NCI-H2081 treated with DMSO at 0.1 percent for 48 hours (cell line): ENCODE measurements at regions not wholly inside any gene's neighbourhood (a gene's known extent, or its start where the extent isn't known, plus 50 kb on each side); places are given as distances from the start of the nearest gene placed in this dataset.
"Not testable (repeated sequence)": the region's sequence is repeated elsewhere in the genome, so short reads cannot be mapped to it uniquely, and the experiment has no call there.

Source experiments
- DNase-seq: peaks from one replicate; lab custom pipeline; 2025; lab: John Stamatoyannopoulos, UW

DNA sequence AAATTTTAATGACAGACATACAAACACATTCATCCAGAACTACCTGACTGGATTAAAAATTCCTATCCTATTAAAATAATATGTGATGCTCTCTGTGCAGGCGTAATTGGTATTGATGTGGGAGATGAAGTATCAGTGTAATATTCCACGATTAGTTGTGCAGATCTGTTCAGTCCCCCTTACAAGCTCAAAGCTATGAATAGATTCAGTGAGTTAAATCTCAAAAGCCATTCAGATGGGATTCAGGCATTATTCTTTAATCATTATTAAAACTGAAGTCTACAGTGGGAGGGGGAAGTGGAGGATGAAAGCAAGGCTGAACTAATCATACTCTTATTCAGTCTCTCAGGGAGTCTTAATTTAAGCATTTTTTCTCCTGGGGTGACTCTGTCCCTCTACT, 855.8 kb downstream of the EFNA5 start:
- DNase-seq, result no peak

- no peak for DNase-seq
Observed at GRCh38 chr5:106801554-106801953, 869.2 kb downstream of the EFNA5 start.

- no peak for DNase-seq
Observed at GRCh38 chr5:106797996-106798395, 872.7 kb downstream of the EFNA5 start.

DNA sequence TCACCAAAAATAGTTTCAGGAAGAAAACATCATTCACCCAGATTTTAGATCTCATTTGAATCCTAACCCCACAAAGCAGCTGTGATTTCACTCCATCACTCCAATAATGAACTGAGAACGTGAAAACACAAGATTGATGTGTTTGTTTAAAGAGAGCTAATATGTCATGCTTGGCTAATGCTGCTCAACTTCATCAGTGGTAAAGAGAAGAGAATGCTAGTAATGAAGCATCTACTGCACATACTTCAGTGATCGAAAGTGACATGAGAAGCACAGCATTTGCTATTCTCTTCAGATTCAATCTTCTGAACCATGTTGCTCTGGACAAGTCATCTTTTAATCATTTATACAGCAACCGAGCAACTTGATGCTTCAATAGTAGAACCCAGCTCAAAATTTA, 874.7 kb downstream of the EFNA5 start:
- no peak for DNase-seq

DNA sequence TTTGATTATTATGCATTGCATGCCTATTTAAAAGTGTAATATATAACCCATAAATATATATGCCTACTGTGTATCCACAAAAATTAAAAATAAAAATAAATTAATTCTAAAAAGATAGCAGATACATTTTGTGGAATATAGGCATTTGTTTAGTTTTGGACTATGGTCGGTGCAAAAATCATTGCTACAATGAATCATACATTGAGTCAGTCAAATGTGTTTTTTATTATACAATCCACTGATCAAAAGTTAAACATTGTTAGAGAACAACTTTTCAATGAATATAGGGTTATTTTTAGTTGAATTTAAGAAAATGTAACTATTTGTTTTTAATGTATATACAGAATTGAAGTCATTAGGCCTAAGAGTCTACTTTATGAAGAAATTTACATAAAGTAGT, 885.9 kb downstream of the EFNA5 start:
- DNase-seq, result no peak

GRCh38 chr5:106780355-106780754, 890.4 kb downstream of the EFNA5 start:
- DNase-seq, result no peak

GRCh38 chr5:106776515-106776914, 894.2 kb downstream of the EFNA5 start:
- DNase-seq, result not testable (repeated sequence)

DNA sequence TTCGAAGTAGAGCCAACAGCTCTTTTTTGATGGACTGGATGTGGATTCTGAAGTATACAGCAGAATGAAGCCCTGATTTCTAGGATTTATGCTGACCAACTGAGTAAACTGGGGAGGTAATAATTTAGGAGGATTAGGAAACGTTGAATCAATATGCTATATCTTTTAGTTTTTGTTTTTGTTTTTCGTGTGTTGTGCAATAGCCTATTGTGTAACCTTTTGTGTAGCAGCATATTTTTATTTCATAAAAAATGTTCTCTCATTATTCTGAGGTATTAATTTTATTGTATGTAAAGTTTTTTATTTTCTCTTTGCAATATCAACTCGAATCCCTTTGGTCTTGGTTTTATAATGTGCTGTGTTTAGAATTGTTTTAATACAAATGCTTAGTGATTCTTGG, 902.3 kb downstream of the EFNA5 start:
- DNase-seq, result no peak

- no peak for DNase-seq
Observed at GRCh38 chr5:106766916-106767315, 903.8 kb downstream of the EFNA5 start.

GRCh38 chr5:106759581-106759980, 911.2 kb downstream of the EFNA5 start:
- no peak for DNase-seq

DNA sequence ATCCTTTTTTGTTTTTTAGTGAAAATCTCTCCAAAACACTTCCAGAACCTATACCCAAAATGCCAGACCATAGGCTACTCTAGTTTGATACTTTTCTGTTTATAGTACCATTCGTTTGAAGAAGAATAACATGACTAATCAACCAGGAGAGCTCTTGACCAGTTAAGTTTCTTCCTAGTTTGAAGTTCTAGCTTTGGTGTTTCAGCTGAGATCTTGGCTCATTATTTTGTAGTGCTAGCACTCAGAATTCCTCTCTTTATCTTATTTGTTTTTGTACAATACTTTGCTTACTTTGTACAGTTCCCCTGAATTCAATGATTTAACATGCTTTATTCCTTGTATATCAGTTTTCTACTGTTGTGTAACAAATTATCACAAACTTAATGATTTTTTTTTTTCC, 911.6 kb downstream of the EFNA5 start:
- no peak for DNase-seq

DNA sequence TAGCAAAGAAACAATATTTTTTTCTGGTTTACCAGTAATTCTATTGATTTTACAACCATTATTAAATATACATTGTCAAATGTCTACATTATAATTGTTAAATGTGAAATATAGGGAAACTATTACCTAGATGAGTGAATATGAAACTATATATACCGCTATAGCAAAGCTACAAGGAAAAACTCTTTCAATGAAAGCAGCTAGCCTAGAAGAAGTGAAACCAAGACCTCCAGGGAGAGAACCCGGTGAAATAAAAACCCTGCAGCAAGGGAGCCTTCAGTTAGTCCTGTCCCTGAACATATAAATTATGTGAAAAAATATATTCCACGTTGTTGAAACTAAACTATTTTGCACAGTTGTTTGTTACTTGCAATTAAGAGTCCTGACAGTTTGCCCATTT, 913.1 kb downstream of the EFNA5 start:
- DNase-seq, result no peak

GRCh38 chr5:106755789-106756188, 914.9 kb downstream of the EFNA5 start:
- no peak for DNase-seq

GRCh38 chr5:106755066-106755465, 915.7 kb downstream of the EFNA5 start:
- no peak for DNase-seq

DNA sequence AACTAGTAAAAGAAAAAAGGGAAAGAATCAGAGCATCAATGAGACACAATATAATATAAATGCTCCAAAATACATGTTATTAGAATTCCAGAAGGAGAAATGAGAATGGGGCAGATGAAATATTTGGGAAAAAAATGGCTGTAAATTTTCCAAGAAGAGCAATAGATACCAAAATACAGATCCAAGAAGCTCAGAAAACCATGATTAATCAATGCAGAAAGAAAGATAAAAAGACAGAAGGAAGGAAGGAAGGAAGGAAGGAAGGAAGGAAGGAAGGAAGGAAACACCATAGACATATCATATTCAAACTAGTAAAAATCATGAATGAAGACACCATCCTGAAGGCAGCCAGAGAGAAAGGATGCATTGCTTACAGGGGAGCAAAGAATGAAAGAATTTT, 920.9 kb downstream of the EFNA5 start:
- no peak for DNase-seq

- DNase-seq, result no peak
Observed at GRCh38 chr5:106739127-106739526, 931.6 kb downstream of the EFNA5 start.

GRCh38 chr5:106737111-106737510, 933.6 kb downstream of the EFNA5 start:
- no peak for DNase-seq

DNA sequence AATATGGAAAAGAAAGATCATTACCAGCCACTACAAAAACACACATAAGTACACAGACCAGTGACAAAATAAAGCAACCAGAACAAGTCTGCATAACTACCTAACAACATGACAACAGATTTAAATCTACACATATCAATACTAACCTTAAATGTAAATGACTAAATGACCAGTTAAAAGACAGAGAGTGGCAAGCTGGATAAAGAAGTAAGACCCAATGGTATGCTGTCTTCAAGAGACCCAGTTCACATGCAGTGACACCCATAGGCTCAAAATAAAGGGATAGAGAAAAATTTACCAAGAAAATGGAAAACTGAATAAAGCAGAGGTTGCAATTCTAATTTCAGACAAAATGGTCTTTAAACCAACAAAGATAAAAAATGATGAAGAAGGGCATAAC, 938.1 kb downstream of the EFNA5 start:
- DNase-seq, result no peak

DNA sequence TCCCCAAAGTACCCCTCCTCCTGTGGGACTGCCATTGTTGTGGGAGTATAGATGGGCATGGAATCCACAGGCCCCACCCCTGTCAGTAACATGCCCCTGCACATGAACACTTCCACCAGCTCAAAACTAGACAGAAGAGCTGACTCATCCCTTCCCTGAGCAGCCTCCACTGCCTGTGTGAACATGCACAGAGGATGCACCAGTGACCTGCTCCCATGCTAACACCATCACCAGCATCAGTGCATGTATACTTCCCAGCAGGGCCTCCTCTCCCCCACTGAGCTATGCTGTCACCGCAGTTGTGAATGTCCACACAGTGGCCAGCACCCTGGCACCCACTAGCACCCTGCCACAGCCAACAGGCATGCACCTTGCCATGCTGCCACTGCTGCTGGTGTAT, 939.8 kb downstream of the EFNA5 start:
- no peak for DNase-seq

- no peak for DNase-seq
Observed at GRCh38 chr5:106730506-106730905, 940.2 kb downstream of the EFNA5 start.

GRCh38 chr5:106728208-106728607, 942.5 kb downstream of the EFNA5 start:
- DNase-seq, result no peak

DNA sequence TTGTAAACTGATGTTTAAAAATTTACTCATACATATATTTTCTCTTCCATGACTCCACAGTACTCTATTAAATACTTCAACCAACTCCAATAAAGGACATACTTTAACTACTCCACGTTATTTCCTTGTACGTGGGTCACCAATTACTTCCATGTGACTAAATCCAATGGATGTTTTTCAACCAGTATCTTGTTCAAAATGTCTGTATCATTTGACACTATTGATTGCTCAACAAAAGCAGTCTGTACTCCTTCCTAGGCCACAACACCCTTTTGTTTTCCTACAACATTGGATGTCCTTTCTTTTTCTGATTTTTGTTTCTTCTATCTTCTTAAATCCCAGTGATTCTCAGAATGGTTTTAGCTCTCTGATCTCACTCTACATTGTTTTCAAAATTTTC, 943.7 kb downstream of the EFNA5 start:
- DNase-seq, result no peak

DNA sequence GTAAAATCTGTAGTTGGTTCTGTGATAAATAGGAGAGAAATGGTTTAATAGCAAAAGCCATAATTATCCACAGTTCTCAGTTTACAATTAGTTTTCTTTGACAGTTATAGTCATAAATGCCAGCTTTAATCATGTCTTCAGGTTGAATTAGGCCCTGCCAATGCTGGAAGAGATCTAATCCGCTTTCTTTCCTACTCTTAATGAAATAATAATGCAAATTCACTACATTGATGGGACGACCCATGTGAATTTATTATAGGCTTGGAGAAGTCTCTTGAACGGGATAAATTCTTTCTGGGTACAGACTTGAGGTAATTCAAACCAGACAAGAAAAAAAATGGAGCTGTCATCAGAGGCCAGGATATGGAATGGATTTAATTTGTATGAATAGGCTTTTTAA, 950.4 kb downstream of the EFNA5 start:
- no peak for DNase-seq

DNA sequence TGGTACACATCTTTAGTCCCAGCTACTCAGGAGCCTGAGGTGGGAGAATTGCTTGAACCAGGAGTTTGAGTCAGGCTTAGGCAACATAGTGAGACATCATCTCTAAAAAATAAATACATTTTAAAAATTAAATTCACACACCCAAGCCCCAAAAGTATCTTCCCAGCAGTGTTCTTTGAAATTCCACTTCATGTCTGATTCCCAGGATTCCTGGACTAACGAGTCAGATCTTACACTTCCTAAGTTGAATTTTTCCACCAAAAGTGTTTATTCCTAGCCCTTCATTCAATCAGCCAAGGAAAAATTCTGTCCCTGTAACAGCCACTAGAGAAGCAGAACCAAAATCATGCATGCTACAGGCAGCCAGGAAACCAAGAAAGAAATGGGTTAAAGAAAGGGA, 970.9 kb downstream of the EFNA5 start:
- DNase-seq, result no peak

DNA sequence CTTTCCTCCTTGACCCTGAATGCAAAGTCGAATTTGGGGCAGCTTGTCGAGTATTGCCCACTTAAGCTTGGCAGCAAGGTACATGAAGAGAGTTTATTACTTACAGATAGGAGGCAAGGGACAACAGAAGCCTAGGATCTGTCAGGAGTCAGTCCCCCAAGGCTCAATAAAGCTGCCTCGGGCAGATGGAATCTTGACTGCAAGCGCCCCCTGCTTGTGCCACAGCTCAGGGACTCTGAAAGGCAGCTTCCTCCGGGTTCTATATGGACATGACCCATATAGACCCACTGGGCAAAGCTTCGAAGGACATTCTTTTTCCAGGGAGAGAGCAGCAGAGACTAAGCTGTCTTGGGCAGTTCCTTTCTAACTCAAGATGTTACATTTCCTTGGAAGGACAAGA, 971.5 kb downstream of the EFNA5 start:
- no peak for DNase-seq
